Retinal pigment epithelial cell (primary cell): ENCODE measurements at regions not wholly inside any gene's neighbourhood (a gene's known extent, or its start where the extent isn't known, plus 50 kb on each side); places are given as distances from the start of the nearest gene placed in this dataset.
"Not testable (repeated sequence)": the region's sequence is repeated elsewhere in the genome, so short reads cannot be mapped to it uniquely, and the experiment has no call there.

ENCODE experiments used
- DNase-seq: peaks from one replicate; pipeline ENCODE4 v3.0.0-alpha.2; 2010; ENCODE audit warnings: low read depth
- H3K4me3 ChIP-seq: 2 replicates; pipeline ENCODE4 v1.5.1; 2011; ENCODE audit warnings: mild to moderate bottlenecking, low read length, control low read depth, moderate library complexity
- TF ChIP-seq, protein P1 (sequence below): conservative IDR thresholded peaks from 2 replicates; pipeline ENCODE4 v1.5.1; 2011; ENCODE audit warnings: low read depth, low read length, control low read depth, inconsistent platforms

- no peak overlapping the region for H3K4me3 ChIP-seq
- TF ChIP-seq, protein P1, sequence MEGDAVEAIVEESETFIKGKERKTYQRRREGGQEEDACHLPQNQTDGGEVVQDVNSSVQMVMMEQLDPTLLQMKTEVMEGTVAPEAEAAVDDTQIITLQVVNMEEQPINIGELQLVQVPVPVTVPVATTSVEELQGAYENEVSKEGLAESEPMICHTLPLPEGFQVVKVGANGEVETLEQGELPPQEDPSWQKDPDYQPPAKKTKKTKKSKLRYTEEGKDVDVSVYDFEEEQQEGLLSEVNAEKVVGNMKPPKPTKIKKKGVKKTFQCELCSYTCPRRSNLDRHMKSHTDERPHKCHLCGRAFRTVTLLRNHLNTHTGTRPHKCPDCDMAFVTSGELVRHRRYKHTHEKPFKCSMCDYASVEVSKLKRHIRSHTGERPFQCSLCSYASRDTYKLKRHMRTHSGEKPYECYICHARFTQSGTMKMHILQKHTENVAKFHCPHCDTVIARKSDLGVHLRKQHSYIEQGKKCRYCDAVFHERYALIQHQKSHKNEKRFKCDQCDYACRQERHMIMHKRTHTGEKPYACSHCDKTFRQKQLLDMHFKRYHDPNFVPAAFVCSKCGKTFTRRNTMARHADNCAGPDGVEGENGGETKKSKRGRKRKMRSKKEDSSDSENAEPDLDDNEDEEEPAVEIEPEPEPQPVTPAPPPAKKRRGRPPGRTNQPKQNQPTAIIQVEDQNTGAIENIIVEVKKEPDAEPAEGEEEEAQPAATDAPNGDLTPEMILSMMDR: no peak
- DNase-seq: no peak
These were observed 76.7 kb upstream of the DRD5 start for GRCh38 chr4:9704551-9705332.

DNA sequence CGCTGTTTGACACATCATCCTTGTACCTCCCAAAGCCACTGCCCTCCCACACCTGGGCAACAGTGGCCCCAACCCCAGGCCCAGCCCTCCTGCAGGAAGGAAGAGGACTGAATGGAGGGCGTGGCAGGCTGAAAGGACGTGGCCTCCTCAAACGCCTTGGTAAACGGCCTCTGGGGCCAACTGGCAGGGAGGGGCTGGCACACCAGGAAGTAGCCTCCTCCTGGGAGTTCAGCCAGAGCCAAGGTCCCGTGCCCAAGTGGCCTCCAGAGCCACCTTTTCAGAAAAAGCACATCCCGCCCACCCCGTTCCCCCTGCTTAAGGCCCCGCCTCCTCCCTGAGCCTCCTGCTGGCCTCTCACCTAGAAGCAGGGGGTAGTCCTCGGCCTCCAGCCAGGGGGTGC is 74.2 kb upstream of the DRD5 start:
- not testable (repeated sequence) for H3K4me3 ChIP-seq, DNase-seq

GRCh38 chr4:9707936-9708335 is 73.5 kb upstream of the DRD5 start:
- not testable (repeated sequence) for DNase-seq

GRCh38 chr4:9709724-9710123 is 71.7 kb upstream of the DRD5 start:
- TF ChIP-seq, protein P1: no peak
- H3K4me3 ChIP-seq: no peak overlapping the region
- no peak for DNase-seq

More at GRCh38 chr4:9707936-9708335, 73.5 kb upstream of the DRD5 start:
- not testable (repeated sequence) for H3K4me3 ChIP-seq

- H3K4me3 ChIP-seq, DNase-seq: not testable (repeated sequence)
These were observed 66.2 kb upstream of the DRD5 start for GRCh38 chr4:9715271-9715670.

GRCh38 chr4:9716093-9716492 is 65.3 kb upstream of the DRD5 start:
- H3K4me3 ChIP-seq: no peak overlapping the region
- no peak for DNase-seq
- TF ChIP-seq, protein P1: no peak

DNA sequence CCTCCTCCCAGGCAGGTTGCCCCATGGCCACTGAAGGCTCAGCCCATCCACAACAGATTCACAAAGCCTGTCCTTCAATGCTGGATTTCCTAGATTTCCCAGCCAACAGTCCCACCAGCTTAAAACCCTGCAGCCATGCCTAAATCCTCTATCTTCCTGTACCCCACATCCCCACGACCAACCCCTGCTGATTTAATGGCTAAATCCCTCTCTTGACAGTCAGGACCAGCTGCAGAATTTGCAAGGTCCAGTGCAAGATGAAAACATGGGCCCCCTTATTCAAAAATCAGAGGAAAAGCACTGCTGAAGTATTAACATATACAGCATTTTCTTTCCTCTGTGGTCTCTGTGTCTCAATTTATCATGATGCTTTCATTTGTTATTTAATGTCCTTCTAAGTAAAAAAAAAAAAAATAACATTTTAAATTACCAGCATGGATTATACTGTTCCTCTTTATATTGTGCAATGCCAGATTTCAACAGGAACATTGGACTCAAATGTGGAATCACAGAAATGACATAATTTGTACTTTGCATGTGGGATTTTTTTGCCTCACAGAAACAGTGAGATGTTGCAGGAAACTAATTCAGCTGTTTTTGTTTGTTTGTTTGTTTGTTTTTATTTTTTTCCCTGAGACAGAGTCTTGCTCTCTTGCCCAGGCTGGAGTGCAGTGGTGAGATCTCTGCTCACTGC is 63.0 kb upstream of the DRD5 start:
- not testable (repeated sequence) for DNase-seq

DNA sequence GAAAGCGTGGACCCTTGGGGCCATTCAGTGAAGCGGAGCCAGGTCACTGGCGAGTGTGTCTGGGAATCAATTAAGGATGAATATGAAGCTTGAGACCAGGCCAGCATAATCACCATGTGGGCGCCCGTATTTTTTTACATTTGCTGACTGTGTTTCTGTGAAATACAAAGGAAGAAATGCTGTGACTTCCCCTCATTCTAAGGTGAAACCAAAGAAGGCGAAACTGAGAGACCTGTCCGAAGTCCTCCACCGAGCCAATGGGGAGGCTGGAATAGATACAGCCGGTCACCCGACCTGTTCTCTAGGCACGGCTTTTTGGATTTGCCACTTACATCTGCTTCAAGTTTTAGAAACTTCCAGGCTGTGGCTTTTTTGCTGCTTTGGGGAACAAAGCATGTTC is 59.3 kb upstream of the DRD5 start:
- H3K4me3 ChIP-seq, DNase-seq: not testable (repeated sequence)

More for the DNA sequence above, 63.0 kb upstream of the DRD5 start:
- H3K4me3 ChIP-seq: not testable (repeated sequence)
